ENCODE measurements at regions not wholly inside any gene's neighbourhood (a gene's known extent, or its start where the extent isn't known, plus 50 kb on each side); places are given as distances from the start of the nearest gene placed in this dataset.
"Not testable (repeated sequence)": the region's sequence is repeated elsewhere in the genome, so short reads cannot be mapped to it uniquely, and the experiment has no call there.

DNA sequence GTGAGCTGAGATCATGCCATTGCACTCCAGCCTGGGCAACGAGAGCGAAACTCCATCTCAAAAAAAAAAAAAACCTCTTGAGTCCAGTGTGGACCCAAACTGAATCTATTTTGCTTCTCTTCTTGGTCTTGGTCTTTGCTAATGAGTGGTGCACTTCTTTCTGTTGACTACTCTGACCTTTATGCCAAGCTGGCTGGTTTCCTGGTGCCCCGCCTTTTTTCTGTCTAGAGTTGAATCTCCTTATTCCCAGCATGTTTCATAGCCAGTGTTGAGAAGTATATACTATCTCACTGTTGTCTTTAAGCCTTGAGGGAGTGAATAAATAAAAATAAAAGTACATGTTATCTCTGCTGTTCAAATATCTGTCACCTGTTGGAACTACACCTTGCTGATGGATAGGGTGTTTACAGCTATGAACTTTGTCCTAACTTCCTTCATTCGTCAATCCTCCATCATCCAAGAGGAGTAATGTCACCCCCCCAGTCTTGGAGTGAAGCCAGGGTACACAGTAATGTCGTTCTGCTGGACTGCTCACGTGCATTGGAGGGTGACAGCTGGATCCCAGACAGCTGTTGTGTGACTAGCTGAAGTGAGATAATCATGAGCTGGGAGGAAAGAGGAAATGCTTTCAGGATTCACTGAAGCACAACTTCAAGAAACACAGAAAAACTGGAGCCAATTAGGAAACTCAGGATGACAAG lies 99.3 kb upstream of the PRKG2 start:
- DNase-seq (no peak), ATAC-seq (no peak)
- H3K9me3 Mint-ChIP-seq, result peaks cover 1% of the 10 kb centered on the region
- H3K27ac Mint-ChIP-seq, result no peak overlapping the region
- POLR2A ChIA-PET, result no interaction called here
- no peak overlapping the region for H3K4me3 Mint-ChIP-seq
- H3K36me3 Mint-ChIP-seq (ENCODE audit: low read depth), result no peaks in the 10 kb centered on the region
- TF ChIP-seq, protein P1, sequence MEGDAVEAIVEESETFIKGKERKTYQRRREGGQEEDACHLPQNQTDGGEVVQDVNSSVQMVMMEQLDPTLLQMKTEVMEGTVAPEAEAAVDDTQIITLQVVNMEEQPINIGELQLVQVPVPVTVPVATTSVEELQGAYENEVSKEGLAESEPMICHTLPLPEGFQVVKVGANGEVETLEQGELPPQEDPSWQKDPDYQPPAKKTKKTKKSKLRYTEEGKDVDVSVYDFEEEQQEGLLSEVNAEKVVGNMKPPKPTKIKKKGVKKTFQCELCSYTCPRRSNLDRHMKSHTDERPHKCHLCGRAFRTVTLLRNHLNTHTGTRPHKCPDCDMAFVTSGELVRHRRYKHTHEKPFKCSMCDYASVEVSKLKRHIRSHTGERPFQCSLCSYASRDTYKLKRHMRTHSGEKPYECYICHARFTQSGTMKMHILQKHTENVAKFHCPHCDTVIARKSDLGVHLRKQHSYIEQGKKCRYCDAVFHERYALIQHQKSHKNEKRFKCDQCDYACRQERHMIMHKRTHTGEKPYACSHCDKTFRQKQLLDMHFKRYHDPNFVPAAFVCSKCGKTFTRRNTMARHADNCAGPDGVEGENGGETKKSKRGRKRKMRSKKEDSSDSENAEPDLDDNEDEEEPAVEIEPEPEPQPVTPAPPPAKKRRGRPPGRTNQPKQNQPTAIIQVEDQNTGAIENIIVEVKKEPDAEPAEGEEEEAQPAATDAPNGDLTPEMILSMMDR (IDR thresholded peaks at IDR 0.05), result no peak
- peaks cover 14% of the 10 kb centered on the region for H3K27me3 Mint-ChIP-seq
- intact Hi-C loops (cut with micrococcal nuclease), result no loop called here
- CTCF ChIA-PET, result no interaction called here
- H3K4me1 Mint-ChIP-seq (ENCODE audit: low read depth), result no peaks in the 10 kb centered on the region

DNA sequence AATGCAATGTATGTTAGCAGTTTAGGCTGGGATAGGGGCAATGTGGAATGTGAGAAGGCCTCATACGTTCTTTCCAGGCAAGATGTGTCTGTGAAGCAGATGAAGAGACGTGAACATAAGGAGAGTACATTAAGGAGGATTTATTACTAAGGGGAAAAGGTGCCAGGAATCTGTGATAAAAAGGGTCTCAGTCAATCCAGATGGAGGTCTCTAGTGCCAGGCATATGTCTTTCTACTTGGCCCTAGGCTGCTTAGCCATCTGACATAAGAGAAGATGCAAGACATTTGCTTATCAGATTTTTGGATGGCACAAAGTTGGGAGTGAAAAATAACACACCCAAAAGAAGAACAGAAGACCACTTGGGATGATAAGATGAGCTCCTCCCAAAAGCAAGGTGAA lies 93.0 kb upstream of the PRKG2 start:
- no peak overlapping the region for H3K27ac Mint-ChIP-seq
- CTCF ChIA-PET, result no interaction called here
- no peaks in the 10 kb centered on the region for H3K4me1 Mint-ChIP-seq (ENCODE audit: low read depth)
- intact Hi-C loops (cut with micrococcal nuclease), result no loop called here
- DNase-seq (no peak), ATAC-seq (no peak)
- no peaks in the 10 kb centered on the region for H3K36me3 Mint-ChIP-seq (ENCODE audit: low read depth)
- H3K27me3 Mint-ChIP-seq, result peaks cover 3% of the 10 kb centered on the region
- TF ChIP-seq, protein P1 (IDR thresholded peaks at IDR 0.05), result no peak
- H3K4me3 Mint-ChIP-seq, result no peak overlapping the region
- peaks cover 1% of the 10 kb centered on the region for H3K9me3 Mint-ChIP-seq
- POLR2A ChIA-PET, result no interaction called here

DNA sequence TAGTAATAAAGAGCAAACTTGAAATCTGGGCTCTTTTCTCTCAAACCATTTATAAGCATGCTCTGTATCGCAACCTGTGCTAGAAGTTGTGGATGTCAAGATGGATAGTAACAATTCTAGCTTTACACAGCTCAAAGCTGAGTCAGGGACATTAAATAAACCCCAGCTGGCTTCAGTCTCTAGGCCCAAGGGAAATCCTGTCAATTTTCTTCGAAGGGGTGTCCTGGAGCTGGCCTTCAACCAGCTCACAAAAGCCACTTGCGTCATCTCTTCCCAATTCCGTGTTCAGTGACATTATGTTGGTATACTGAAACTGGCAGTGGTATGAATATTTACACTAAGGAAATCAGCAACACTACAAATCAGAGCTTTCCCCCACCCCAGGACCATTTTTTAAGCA lies 89.8 kb upstream of the PRKG2 start:
- Mint-ChIP-seq H3K27me3 (peaks cover 9% of the 10 kb centered on the region), H3K27ac (no peak overlapping the region), H3K9me3 (no peaks in the 10 kb centered on the region), H3K4me1 (ENCODE audit: low read depth) (no peaks in the 10 kb centered on the region), H3K36me3 (ENCODE audit: low read depth) (no peaks in the 10 kb centered on the region), H3K4me3 (no peak overlapping the region)
- intact Hi-C loops (cut with micrococcal nuclease), result no loop called here
- TF ChIP-seq, protein P1 (IDR thresholded peaks at IDR 0.05), result no peak
- ChIA-PET POLR2A (no interaction called here), CTCF (no interaction called here)
- ATAC-seq (no peak), DNase-seq (no peak)

DNA sequence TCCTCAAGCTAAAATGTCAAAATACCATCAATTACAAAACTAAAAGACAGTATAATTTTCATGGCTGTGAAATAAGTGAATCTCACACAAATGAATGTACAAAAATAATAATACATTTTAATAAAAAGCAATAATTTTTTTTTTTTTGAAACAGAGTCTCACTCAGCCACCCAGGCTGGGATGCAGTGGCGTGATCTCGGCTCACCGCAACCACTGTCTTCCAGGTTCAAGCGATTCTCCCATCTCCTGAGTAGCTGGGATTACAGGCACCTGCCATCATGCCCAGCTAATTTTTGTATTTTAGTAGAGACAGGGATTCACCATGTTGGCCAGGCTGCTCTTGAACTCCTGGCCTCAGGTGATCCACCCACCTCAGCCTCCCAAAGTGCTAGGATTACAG lies 85.3 kb upstream of the PRKG2 start:
- CTCF ChIA-PET, result not testable (repeated sequence)

DNA sequence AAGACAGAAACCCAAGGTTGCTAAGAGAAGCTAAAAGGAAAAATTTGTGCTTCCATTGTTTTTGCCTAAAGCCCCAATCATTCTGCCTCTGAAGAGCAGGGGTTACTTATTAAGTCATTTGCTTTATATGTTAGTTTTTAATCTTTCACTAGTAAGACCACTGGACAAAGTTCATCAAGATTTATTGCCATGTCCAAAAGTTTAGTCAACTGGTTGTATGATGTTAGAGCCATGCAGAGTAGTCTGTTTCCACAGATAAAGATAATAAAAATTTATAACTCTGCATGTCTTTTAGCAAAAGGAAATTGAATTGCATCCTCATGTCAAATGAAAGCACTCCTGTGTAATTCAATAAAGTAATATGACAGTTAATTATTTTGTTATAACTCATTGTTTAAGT lies 75.8 kb upstream of the PRKG2 start:
- H3K4me3 Mint-ChIP-seq, result no peak overlapping the region
- POLR2A ChIA-PET, result no interaction called here
- CTCF ChIA-PET, result no interaction called here
- no peaks in the 10 kb centered on the region for H3K36me3 Mint-ChIP-seq (ENCODE audit: low read depth)
- TF ChIP-seq, protein P1 (IDR thresholded peaks at IDR 0.05), result no peak
- DNase-seq (no peak), ATAC-seq (no peak)
- intact Hi-C loops (cut with micrococcal nuclease), result no loop called here
- H3K9me3 Mint-ChIP-seq, result no peaks in the 10 kb centered on the region
- no peak overlapping the region for H3K27ac Mint-ChIP-seq
- no peaks in the 10 kb centered on the region for H3K4me1 Mint-ChIP-seq (ENCODE audit: low read depth)
- H3K27me3 Mint-ChIP-seq, result peaks cover 7% of the 10 kb centered on the region

More for the DNA sequence above, 85.3 kb upstream of the PRKG2 start:
- H3K4me3 Mint-ChIP-seq; H3K36me3 Mint-ChIP-seq (ENCODE audit: low read depth); H3K27ac Mint-ChIP-seq; H3K9me3 Mint-ChIP-seq; intact Hi-C loops (cut with micrococcal nuclease); POLR2A ChIA-PET; ATAC-seq; H3K4me1 Mint-ChIP-seq (ENCODE audit: low read depth); DNase-seq: not testable (repeated sequence)
- peaks cover 10% of the 10 kb centered on the region for H3K27me3 Mint-ChIP-seq

DNA sequence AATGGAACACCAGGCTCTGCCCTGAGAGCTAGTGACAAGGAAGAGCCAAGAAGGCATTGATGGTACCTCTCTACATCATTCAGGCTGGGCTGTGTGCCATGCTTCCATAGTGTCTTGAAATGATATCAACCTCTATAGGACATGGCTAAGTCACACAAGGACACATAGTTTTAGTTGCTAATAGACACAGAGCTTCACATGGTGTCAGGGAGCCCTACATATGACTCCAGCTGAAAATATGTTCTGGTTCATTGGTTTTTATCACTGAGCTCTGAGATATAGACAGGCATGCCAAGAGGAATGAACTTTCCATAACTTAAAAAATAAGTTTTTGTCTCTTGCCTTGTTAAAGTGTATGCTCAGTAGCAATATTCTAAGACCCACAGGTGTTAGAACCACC lies 72.1 kb upstream of the PRKG2 start:
- H3K27me3 Mint-ChIP-seq, result peaks cover 11% of the 10 kb centered on the region
- H3K36me3 Mint-ChIP-seq (ENCODE audit: low read depth), result no peaks in the 10 kb centered on the region
- H3K9me3 Mint-ChIP-seq, result no peaks in the 10 kb centered on the region
- H3K27ac Mint-ChIP-seq, result no peak overlapping the region
- DNase-seq, result no peak
- TF ChIP-seq, protein P1 (IDR thresholded peaks at IDR 0.05), result no peak
- POLR2A ChIA-PET, result no interaction called here
- intact Hi-C loops (cut with micrococcal nuclease), result no loop called here
- ATAC-seq, result no peak
- CTCF ChIA-PET, result no interaction called here
- no peaks in the 10 kb centered on the region for H3K4me1 Mint-ChIP-seq (ENCODE audit: low read depth)
- no peak overlapping the region for H3K4me3 Mint-ChIP-seq

Data from activated CD8-positive, alpha-beta T cell treated with anti-CD3 and anti-CD28 coated beads for 36 hours (primary cell).